ENCODE measurements at regions not wholly inside any gene's neighbourhood (a gene's known extent, or its start where the extent isn't known, plus 50 kb on each side); places are given as distances from the start of the nearest gene placed in this dataset.
"Not testable (repeated sequence)": the region's sequence is repeated elsewhere in the genome, so short reads cannot be mapped to it uniquely, and the experiment has no call there.

DNA sequence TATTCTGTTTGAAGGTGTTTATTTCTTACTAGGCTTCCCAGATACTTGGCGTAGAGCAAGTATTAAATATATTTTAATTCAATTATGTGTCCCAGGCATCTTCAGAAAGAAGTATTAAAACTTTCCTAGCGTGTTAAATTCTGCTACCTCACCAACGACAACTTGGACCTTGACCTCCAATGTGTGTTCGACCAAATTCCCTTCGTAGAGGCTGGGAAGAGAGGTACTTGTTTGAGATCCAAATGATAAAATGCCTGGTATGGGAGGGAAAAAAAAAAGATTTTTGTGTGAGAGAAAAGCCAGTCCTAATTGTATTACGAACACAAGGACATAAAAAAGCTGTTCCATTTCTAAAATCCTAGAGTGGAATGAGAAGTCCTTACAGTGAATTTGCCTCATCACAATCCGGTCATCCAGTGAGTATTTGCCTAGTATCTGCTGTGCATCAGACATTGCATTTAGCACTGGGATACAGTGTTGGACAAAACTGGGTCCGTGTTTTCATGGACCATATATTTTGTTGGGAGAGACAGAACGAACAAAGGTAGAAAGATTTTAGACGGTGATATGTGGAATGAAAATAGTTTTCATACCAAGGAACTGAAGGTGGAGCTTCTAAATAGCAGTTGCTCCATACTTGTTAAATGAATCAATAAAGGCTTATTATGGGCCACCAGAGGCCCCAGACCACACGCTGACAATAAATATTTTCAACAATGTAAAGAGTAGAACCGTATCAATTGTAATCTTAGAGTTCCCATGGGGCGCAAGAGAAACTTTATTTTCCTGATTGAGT is 103.1 kb downstream of the KIF4B start:
- DNase-seq: no peak

DNA sequence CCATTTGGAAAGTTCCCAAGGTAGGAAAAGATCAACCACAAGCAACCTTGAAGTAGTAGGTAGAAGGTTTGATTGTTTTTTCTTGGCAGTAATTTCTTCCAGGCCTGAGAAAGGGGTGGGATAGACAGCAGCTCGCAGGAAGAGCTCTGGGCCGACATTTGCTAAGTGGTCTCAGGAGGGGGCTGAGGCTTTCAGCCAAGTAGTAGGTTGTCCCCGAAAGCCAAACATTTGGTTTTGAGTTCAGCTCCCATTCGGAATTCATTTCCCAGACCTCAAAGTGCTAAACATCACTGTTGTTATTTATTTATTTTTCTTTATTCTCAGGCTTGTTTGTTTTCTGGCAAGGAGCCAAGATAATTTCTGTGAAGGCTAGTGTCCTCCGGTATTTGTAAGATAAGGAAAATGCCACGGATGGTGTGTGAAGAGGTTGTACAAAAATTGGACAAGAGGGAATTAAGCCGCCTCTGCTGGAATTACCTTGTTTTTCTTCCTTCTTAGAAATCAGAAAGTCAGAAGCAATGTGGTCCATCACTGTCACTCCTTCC is 112.1 kb downstream of the KIF4B start:
- DNase-seq: no peak

DNA sequence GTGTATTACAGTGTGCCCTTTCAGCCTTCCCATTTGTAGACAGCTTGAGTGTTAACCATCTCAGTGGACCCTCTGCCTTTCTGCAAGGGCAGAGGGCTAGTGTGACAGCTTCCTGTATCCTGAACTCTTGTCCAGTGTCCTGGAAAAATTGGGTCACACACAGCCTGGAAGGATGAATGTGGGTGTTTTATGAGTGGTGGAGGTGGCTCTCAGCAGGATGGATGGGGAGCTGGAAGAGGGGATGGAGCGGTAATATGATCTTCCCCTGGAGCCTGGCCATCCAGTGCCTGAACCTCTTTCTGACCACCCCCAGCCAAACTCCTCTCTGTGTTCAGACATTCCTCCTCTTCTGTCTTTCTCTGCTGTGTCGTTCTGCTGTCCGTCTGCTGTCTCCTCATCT is 113.0 kb downstream of the KIF4B start:
- no peak for DNase-seq

DNA sequence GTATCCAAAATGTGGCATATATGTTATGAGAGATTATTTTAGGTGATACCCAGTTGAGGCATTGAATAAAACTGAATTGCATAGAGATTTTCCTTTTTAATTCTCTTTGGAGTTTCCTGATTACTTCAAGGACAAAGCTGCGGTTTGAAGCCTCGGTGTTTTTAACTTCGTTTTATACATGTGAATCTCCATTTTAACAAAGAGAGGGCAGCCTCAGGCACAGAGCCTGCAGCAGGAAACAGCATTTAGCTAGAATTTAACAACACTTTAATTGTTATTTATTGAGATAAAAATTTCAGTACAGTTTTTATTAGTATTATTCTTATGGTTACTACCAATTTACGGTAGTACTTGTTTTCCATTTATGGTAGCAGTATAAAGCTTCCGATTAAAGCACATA is 114.0 kb downstream of the KIF4B start:
- no peak for DNase-seq

DNA sequence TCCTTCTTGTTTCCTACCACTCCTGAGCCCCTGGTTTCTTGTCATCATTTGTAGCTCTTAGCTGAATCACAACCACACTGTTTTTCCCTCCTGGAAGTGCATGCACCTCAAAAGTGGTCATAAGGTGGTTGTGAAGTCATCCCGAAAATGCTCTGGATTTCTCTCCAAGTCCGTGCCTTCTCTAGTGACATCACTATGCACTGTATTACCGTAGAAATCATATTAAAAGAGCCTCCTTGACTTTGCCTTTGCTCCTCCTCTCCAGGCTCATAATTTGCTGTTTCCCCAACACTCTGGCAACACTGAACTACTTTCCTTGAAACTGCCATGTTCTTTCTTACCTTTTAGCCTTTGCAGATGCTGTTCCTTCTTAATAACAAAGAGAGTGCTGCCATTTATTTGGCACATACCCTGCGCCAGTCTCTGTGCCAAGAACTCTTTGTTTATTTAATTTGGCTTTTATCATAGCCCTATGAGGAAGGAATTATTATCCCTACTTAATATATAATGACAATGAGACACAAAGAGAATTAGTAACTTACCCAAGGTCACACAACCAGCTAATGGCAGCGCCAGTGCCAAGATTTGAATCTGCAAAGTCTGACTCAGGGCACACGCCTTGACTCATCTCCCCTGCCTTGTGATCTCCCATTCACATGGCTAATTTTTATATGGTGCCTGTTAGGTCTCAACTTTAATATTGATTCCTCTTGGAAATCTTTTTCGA is 115.4 kb downstream of the KIF4B start:
- DNase-seq: no peak

GRCh38 chr5:155129513-155129880 is 115.9 kb downstream of the KIF4B start:
- no peak for DNase-seq

- no peak for DNase-seq
Measured at GRCh38 chr5:155134130-155134529, 120.6 kb downstream of the KIF4B start.

DNA sequence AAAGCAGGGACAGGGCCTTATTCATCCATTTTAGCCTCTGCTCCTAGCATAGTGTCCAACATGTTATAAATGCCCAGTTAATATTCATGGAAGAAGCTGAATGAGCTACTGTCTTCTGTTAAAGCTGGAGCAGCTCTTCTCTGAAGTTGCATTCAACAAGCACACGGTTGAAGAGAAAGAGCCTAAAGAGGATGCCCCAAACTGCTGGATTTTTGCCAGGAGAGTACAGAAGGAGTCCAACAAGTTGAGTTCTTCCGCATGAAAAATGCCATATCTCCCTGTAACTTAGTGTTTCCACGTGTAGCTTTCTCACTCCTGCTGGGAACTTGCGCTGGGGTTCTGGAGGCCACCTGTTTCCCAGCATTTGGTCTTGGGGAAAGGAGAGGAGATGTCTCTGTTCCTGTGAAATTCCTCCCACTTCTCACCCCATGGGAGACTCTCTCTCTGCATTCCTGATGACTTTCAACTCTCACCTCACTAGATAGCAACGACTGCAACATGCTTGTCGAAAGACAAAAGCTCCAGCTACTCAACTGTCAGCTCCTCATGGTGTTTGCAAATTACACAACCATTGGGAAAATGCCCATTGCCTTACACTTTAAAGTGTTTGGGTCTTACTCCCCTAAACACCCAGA is 122.8 kb downstream of the KIF4B start:
- no peak for DNase-seq

GRCh38 chr5:155137683-155138082 is 124.1 kb downstream of the KIF4B start:
- no peak for DNase-seq

DNA sequence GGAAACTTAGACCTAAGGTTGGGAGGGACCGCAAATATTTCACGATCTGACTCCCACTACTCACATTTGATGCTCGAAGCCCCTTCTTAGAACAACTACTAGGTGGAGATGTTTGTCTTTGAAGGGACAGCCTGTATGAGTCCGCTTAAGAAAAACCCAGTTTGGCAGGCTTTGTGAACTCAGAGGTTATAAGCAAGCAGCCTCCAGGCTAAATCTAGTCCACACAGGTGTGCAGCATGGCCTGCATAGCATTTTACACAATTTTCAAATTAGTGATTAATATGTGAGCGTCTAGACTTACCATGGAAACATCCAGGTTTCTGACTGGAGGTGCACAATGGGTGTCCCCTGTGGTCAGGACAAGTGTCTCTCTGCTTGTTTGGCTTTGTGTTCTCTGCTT is 127.1 kb downstream of the KIF4B start:
- no peak for DNase-seq

DNA sequence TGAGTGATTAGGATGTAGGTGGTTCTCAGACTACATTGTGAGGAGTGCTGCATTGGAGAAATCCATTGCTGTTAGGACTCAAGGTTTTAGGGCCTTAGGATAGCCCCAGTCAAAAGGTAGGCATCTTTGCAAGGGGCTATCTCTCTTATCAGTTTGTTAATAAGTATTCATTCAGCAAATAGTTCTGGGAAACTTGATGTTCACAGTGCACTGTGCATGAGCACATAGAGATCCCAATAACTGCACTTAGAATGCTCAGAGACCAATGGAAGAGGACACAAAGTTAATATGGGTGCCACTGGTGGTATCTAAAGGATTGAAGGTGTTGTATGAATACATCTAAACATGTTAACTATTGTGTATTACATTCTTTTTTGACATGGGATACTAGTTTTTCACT is 131.4 kb downstream of the KIF4B start:
- DNase-seq: no peak

- DNase-seq: no peak
Measured at GRCh38 chr5:155147222-155147621, 133.7 kb downstream of the KIF4B start.

GRCh38 chr5:155148694-155149093 is 135.1 kb downstream of the KIF4B start:
- no peak for DNase-seq

DNA sequence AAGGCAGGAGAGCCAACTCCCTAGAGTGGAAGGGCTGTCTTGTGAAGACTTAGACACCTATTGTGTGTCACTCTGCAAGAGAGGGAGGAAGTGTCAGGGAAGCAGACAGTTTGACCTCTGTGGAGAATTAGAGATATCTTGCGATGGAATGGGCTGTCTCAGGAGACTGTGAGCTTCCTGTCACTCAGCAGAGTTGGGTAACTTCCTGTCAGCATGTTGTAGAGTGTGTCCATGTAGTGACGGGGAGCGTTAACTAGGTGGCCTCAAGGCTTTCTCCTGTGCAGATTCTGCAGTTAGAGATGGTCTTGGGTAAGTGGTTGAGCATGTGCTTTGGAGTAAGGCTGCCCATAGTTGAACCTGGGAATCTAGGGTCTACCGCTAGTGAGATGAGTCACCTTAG is 136.5 kb downstream of the KIF4B start:
- no peak for DNase-seq

- DNase-seq: no peak
Measured at GRCh38 chr5:155154973-155155372, 141.4 kb downstream of the KIF4B start.

DNA sequence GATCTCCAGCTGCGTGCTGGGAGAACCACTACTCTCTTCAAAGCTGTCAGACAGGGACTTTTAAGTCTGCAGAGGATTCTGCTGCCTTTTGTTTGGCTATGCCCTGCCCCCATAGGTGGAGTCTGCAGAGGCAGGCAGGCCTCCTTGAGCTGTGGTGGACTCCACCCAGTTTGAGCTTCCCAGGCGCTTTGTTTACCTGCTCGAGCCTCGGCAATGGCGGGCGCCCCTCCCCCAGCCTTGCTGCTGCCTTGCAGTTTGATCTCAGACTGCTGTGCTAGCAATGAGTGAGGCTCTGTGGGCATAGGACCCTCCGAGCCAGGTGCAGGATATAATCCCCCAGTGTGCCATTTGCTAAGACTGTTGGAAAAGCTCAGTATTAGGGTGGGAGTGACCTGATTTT is 149.5 kb downstream of the KIF4B start:
- not testable (repeated sequence) for DNase-seq

- no peak for DNase-seq
Measured at GRCh38 chr5:155167736-155168135, 154.2 kb downstream of the KIF4B start.

GRCh38 chr5:155181542-155181941 is 168.0 kb downstream of the KIF4B start:
- DNase-seq: no peak

- DNase-seq: no peak
Measured at GRCh38 chr5:155189476-155189875, 175.9 kb downstream of the KIF4B start.

GRCh38 chr5:155189981-155190380 is 176.4 kb downstream of the KIF4B start:
- peak in 1 of 2 experiments; percentile 3 for DNase-seq

DNA sequence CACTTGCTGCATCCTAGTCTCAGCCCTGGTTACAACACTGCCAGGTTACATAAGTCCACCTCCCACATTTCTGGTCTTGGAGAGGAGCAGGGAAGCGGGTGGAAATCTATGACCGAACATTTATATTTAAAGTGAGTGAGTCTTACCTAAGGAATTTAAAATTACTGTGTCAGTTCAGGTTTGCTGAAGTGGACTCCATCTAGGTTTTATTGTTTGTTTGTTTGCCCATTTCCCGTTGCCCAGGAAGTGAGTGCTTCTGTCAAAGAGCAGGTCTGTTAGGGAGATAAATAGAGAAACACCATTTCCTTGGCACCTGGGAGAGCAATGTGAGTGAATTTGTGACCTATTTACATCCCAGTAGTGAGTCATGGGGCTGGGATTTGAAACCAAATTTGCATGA is 179.5 kb downstream of the KIF4B start:
- DNase-seq: peak in 1 of 2 experiments; percentile 29

GRCh38 chr5:155193483-155194107 is 180.0 kb downstream of the KIF4B start:
- DNase-seq: no peak

DNA sequence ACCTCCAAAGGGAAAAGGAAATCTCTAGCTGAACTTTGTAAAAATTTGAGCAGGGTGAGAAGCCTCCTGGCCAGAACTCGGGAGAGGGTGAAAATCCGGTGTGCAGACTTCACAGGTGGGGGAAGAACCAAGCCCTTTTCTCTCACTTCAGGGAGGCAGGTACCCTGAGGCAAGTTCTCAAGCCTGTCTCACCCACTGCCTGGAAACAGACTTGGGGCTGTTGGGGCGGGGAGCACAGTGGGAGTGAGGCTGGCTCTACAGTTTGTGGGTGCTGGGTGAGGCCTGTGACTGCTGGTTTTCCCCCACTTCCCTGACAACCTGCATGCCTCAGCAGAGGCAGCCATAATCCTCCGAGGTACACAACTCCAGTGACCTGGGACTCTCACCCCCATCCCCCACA is 187.1 kb downstream of the KIF4B start:
- no peak for DNase-seq

All from NCI-H2081 (cell line).